MV-4-11 (cell line): ENCODE measurements at regions not wholly inside any gene's neighbourhood (a gene's known extent, or its start where the extent isn't known, plus 50 kb on each side); places are given as distances from the start of the nearest gene placed in this dataset.
"Not testable (repeated sequence)": the region's sequence is repeated elsewhere in the genome, so short reads cannot be mapped to it uniquely, and the experiment has no call there.

Experiments
- DNase-seq: peaks from one replicate; lab custom pipeline; 2025; lab: John Stamatoyannopoulos, UW

DNA sequence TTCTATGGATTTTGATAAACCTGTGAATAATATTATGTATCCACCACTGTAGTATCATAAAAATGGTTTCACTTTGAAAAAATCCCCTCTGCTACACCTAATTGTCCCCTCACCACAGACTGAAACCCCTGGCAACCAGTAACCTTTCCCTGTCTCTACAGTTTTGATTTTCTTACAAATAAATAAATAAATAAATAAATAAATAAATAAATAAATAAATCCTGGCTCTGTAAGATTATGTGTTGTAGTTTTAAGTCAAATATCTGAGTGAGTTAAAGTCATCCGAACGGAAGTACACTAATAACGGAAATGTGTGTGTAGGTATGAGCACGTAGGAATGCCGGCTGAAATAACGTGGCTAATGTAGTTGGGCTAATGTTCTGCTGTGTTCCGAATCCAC is 641.5 kb downstream of the GABRG1 start:
- no peak for DNase-seq

- no peak for DNase-seq
Measured at GRCh38 chr4:45477311-45477733, 646.5 kb downstream of the GABRG1 start.

- DNase-seq: peak; percentile 62
Measured at GRCh38 chr4:45475548-45475947, 648.3 kb downstream of the GABRG1 start.

DNA sequence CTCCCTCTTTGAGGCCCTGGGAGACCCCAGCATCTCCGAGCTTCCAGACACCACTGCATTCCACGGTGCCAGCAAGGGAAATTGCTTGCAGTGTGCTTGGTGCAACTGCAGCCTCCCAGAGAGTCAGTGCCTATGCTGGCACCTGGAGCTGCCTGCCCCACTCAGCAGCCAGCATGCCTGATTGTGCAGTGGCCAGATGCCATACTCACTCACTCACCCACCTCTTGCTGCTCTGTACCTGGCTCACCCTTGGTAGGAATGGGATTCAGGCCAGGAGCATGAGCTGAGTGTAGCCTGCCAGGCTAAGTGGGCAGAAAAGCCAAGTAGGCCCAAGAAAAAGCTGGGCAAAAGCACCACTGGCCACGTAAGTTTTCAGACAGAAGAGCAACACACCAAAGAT is 651.4 kb downstream of the GABRG1 start:
- no peak for DNase-seq

GRCh38 chr4:45471335-45471734 is 652.5 kb downstream of the GABRG1 start:
- DNase-seq: no peak

- no peak for DNase-seq
Measured at GRCh38 chr4:45467157-45467556, 656.7 kb downstream of the GABRG1 start.

DNA sequence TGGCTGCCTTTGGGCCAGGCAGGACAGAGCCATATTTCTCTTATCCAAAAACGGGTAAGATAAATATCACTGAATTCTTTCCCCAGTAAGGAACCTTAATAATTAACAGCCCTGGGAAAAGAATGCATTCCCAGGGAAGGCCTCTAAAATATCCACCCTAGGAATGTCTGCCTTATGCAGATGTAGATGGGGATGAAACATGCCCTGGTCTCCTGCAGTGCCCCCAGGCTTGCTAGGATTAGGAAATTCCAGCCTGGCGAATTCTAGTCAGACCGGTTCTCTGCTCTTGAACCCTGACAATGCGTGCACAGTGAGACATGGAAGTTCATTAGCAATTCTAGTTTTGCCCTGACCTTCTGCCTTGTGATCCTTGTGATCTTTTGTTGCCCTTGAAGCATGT is 663.7 kb downstream of the GABRG1 start:
- not testable (repeated sequence) for DNase-seq

GRCh38 chr4:45455217-45455616 is 668.6 kb downstream of the GABRG1 start:
- no peak for DNase-seq

GRCh38 chr4:45453258-45453853 is 670.5 kb downstream of the GABRG1 start:
- peak; percentile 18 for DNase-seq

DNA sequence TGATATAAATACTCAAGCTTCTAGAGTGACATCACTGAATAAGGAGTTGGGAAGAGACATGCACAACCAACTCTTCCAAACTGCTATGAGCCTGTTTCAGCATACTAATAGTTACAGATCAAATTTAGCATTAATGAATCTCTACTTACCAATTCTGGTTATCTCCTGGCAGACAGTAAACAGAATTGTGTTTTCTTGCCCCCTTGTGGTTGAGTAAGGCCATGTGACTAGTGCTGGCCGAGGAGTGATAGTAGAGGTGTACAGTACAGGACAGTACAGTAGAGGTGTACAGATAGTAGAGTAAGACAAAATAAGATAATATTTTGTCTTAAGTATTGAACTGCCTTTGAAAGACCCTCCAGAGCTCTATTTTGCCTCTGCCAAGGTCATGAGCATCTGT is 681.4 kb downstream of the GABRG1 start:
- DNase-seq: no peak

DNA sequence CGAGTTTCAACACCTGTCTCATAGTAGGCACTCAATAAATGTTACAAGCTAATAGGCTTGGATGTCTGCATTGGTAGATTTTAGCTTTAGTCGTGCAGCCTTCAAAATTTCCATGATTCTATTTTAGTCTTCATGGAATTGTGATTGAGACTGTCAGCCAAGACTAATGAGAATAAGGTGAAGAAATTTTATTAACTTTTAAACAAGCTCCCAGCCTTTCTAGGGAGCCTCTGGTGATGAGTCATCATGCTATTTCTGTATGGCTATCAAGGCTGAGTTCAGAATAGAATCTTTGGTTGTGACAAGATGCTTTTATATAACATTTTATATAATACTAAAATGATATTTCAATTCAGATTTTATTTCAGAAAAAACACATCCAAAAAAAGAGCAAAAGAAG is 685.8 kb downstream of the GABRG1 start:
- DNase-seq: no peak

- no peak for DNase-seq
Measured at GRCh38 chr4:45437381-45437780, 686.5 kb downstream of the GABRG1 start.

GRCh38 chr4:45425135-45425534 is 698.7 kb downstream of the GABRG1 start:
- no peak for DNase-seq

DNA sequence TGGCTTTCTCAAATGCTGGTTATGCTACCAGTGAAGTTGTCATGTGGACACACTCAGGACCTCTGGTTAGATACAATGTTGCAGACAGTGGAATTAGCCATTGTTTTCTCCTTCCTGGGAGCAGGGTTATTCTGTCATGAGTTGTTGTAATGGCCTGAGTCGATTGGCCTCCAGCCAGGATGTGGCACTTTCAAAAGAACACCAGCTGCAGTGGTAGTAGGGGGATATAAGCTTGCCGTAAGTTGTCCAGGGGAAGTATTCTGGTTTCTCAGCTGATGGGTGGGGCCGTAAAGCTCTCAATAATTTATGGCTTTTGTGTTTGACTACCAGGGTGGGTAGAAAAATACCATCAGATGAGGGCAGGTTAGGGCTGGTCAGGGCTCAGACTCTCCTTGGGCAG is 697.5 kb upstream of the GNPDA2 start:
- DNase-seq: no peak

GRCh38 chr4:45420091-45420674 is 693.8 kb upstream of the GNPDA2 start:
- not testable (repeated sequence) for DNase-seq

DNA sequence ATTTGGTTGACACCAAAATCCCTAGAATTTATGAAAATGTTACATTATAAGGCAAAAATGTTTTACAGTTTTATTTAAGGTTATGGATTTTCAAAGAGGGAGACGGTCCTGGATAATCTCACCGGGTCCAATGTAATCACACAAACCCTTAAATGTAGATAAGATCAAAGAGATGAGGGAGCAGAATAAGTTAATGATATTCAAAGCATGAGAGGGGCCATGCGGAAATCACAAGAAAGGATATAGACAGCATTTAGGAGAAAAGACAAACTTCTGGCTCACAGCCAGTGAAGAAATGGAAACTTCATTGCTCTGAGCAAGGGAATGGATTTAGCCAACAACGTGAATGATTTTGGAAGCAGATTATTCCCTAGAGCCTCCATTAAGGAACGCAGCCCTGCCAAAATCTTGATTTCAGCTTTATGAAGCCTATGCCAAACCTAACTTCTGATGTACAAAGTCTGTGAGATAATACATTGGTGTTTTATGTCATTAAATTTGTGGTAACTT is 684.4 kb upstream of the GNPDA2 start:
- DNase-seq: no peak

GRCh38 chr4:45409536-45409935 is 683.2 kb upstream of the GNPDA2 start:
- no peak for DNase-seq

- no peak for DNase-seq
Measured at GRCh38 chr4:45408996-45409395, 682.6 kb upstream of the GNPDA2 start.

GRCh38 chr4:45399116-45399515 is 672.8 kb upstream of the GNPDA2 start:
- DNase-seq: no peak

GRCh38 chr4:45385306-45385705 is 659.0 kb upstream of the GNPDA2 start:
- no peak for DNase-seq

DNA sequence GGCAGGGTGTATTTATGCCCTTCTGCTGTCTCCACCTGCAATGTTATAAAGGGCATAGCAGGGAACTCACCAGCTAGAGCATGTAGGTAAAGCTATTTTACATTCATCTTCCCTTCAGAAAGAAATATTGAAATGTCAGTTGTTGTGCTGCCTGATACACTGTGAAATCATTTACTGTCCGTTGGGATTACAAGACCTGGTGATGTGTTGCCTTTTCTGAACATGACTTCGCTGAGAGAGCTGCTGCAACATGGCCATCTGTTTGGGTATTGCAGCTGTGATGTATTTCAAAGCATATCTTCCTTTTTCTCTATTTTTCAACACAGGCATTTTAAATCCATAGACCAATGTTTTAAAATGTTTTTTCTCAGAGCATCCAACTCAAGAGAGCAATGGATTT is 644.1 kb upstream of the GNPDA2 start:
- DNase-seq: no peak

DNA sequence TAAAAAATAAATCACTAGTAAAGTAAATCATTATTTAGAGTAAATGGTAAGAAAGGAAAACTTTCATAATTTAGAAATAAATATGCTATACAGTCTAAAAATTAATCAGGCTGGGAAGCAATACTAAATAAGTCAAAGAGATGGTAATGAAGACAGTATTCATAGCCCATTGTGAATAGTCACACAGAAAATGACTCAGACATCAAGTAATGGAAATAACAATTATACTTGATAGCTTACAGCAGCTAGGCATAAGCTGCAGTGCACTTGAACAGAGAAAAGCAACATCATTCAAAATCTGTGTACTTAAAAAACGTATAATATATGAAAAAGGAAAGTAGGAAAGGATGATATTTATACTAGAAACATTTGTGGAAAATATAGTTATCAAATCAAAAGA is 642.5 kb upstream of the GNPDA2 start:
- DNase-seq: no peak

- no peak for DNase-seq
Measured at GRCh38 chr4:45363931-45364330, 637.6 kb upstream of the GNPDA2 start.
